Caco-2 (cell line): ENCODE measurements at regions not wholly inside any gene's neighbourhood (a gene's known extent, or its start where the extent isn't known, plus 50 kb on each side); places are given as distances from the start of the nearest gene placed in this dataset.
A peak's percentile ranks its signal among the peaks of the same experiment; 100 is the strongest.

Experiments used
- BruUV-seq: library from RNA; stranded (reverse); fragments of 400-500 nt; replicated peaks from 2 replicates; lab custom pipeline; 2021; lab: Mats Ljungman, UMichigan
- CTCF ChIA-PET: fragments of 300-600 bp; sonication (Branson Sonifier 250); formaldehyde crosslinking; loops from one replicate; lab custom pipeline; 2022; ENCODE audit warnings: antibody characterized with exemption; lab: Charles Lee
- POLR2A ChIA-PET: fragments of 300-600 bp; sonication (Branson Sonifier 250); formaldehyde crosslinking; loops from one replicate; lab custom pipeline; 2022; ENCODE audit warnings: antibody characterized with exemption; lab: Charles Lee
- DNase-seq, 2 experiments: peaks; one replicate each; pipeline versions ENCODE4 v3.0.0 to v3.0.0-alpha.2; 2020 to 2022
- H3K27me3 ChIP-seq: replicated peaks from 2 replicates; pipeline ENCODE4 v1.6.0; 2011; ENCODE audit warnings: low read length; ENCODE audit not compliant: control insufficient read depth, insufficient read depth
- H3K36me3 ChIP-seq: 2 replicates; pipeline ENCODE4 v1.5.1; 2011; ENCODE audit warnings: low read length; ENCODE audit not compliant: control insufficient read depth, insufficient read depth
- H3K4me1 ChIP-seq: fragments of 250-450 bp; sonication (Bioruptor Pico); 2 replicates; pipeline ENCODE4 v1.5.1; 2020; ENCODE audit warnings: mild to moderate bottlenecking
- H3K4me3 ChIP-seq: 2 replicates; pipeline ENCODE4 v1.5.1; 2011; ENCODE audit warnings: low read depth, mild to moderate bottlenecking, control low read depth, low read length
- H3K9me3 ChIP-seq: fragments of 250-450 bp; sonication (Bioruptor Pico); 2 replicates; pipeline ENCODE4 v1.5.1; 2020; ENCODE audit warnings: mild to moderate bottlenecking, moderate library complexity
- H3K27ac Mint-ChIP-seq: one replicate; pipeline ENCODE4 v1.8.0; 2022; ENCODE audit warnings: mixed read lengths; ENCODE audit not compliant: unreplicated experiment
- H3K27me3 Mint-ChIP-seq: one replicate; pipeline ENCODE4 v1.8.0; 2022; ENCODE audit warnings: mixed read lengths; ENCODE audit not compliant: insufficient read depth, unreplicated experiment
- H3K36me3 Mint-ChIP-seq: one replicate; pipeline ENCODE4 v1.8.0; 2022; ENCODE audit warnings: mild to moderate bottlenecking, mixed read lengths; ENCODE audit not compliant: insufficient read depth, unreplicated experiment
- H3K4me1 Mint-ChIP-seq: one replicate; pipeline ENCODE4 v1.8.0; 2022; ENCODE audit warnings: low read depth, mixed read lengths; ENCODE audit not compliant: unreplicated experiment
- H3K4me3 Mint-ChIP-seq: one replicate; pipeline ENCODE4 v1.8.0; 2022; ENCODE audit warnings: mild to moderate bottlenecking, moderate library complexity, mixed read lengths; ENCODE audit not compliant: unreplicated experiment
- H3K9me3 Mint-ChIP-seq: one replicate; pipeline ENCODE4 v1.8.0; 2022; ENCODE audit warnings: mixed read lengths; ENCODE audit not compliant: unreplicated experiment
- CTCF ChIP-seq, 2 experiments: fragments of 200-600 bp in 1 of 2; IDR thresholded peaks; 1 replicate in 1 of 2; 2 replicates in 1 of 2; pipeline versions ENCODE4 v1.5.1 to v1.8.0; 2011 to 2022; ENCODE audit warnings: antibody characterized with exemption in 1 of 2, control low read depth in 1 of 2, inconsistent platforms in 1 of 2, low read depth in 1 of 2, low read length in 1 of 2, mild to moderate bottlenecking in 1 of 2, moderate library complexity in 1 of 2; ENCODE audit not compliant: insufficient read depth in 1 of 2, severe bottlenecking in 1 of 2, unreplicated experiment in 1 of 2
- intact Hi-C: fragments of 100-400 bp; cut with micrococcal nuclease; formaldehyde crosslinking; loops from one replicate; pipeline ENCODE4 v1.10.0; 2022; ENCODE audit not compliant: unreplicated experiment

GRCh38 chr21:38660333-38661196, 145.2 kb upstream of the ETS2 start:
- POLR2A ChIA-PET = no interaction called here
- intact Hi-C loops = no loop called here
- BruUV-seq = no TSS peak
- no peak overlapping the region for H3K27ac Mint-ChIP-seq
- Histone ChIP-seq H3K4me3 (peak overlapping the region; percentile 17), H3K36me3 (no peaks in the 10 kb centered on the region), H3K9me3 (no peaks in the 10 kb centered on the region), H3K4me1 (peaks cover 9% of the 10 kb centered on the region; the same call in 1 of the 2 replicates), H3K27me3 (peaks cover 2% of the 10 kb centered on the region)
- peaks cover 47% of the 10 kb centered on the region for H3K27me3 Mint-ChIP-seq
- H3K4me1 Mint-ChIP-seq = peaks cover 10% of the 10 kb centered on the region
- TF ChIP-seq CTCF (IDR thresholded peaks at IDR 0.05; ENCODE audit: insufficient read depth in 1 of 2, low read depth in 1 of 2, low read length in 1 of 2, severe bottlenecking in 1 of 2, unreplicated experiment in 1 of 2) = no peak
- DNase-seq = no peak
- no peaks in the 10 kb centered on the region for H3K36me3 Mint-ChIP-seq
- H3K9me3 Mint-ChIP-seq = no peaks in the 10 kb centered on the region
- CTCF ChIA-PET = no interaction called here
- peak overlapping the region; percentile 57 for H3K4me3 Mint-ChIP-seq

GRCh38 chr21:38661197-38661871, 144.4 kb upstream of the ETS2 start:
- no peaks in the 10 kb centered on the region for H3K9me3 ChIP-seq
- no peaks in the 10 kb centered on the region for H3K36me3 Mint-ChIP-seq
- H3K4me3 Mint-ChIP-seq = peak overlapping the region; percentile 57
- no peak overlapping the region for H3K27ac Mint-ChIP-seq
- ChIA-PET CTCF (no interaction called here), POLR2A (no interaction called here)
- no peaks in the 10 kb centered on the region for H3K36me3 ChIP-seq
- intact Hi-C loops = no loop called here
- H3K9me3 Mint-ChIP-seq = no peaks in the 10 kb centered on the region
- TF ChIP-seq CTCF (IDR thresholded peaks at IDR 0.05; ENCODE audit: insufficient read depth in 1 of 2, low read depth in 1 of 2, low read length in 1 of 2, severe bottlenecking in 1 of 2, unreplicated experiment in 1 of 2) = no peak
- no peak overlapping the region for H3K4me3 ChIP-seq
- H3K27me3 Mint-ChIP-seq = peaks cover 51% of the 10 kb centered on the region
- peak in 1 of 2 experiments; percentile 12 for DNase-seq
- peaks cover 2% of the 10 kb centered on the region for H3K27me3 ChIP-seq
- H3K4me1 Mint-ChIP-seq = peaks cover 10% of the 10 kb centered on the region
- BruUV-seq = no TSS peak
- H3K4me1 ChIP-seq = peaks cover 9% of the 10 kb centered on the region; the same call in 1 of the 2 replicates

GRCh38 chr21:38661889-38662568, 143.7 kb upstream of the ETS2 start:
- no peaks in the 10 kb centered on the region for H3K9me3 ChIP-seq
- no peaks in the 10 kb centered on the region for H3K36me3 ChIP-seq
- H3K4me3 ChIP-seq = no peak overlapping the region
- Mint-ChIP-seq H3K9me3 (no peaks in the 10 kb centered on the region), H3K4me3 (peak overlapping the region; percentile 57), H3K4me1 (peaks cover 10% of the 10 kb centered on the region), H3K36me3 (no peaks in the 10 kb centered on the region), H3K27ac (no peak overlapping the region), H3K27me3 (peaks cover 45% of the 10 kb centered on the region)
- H3K4me1 ChIP-seq = peaks cover 9% of the 10 kb centered on the region; the same call in 1 of the 2 replicates
- intact Hi-C loops = no loop called here
- no peak for TF ChIP-seq CTCF (IDR thresholded peaks at IDR 0.05; ENCODE audit: insufficient read depth in 1 of 2, low read depth in 1 of 2, low read length in 1 of 2, severe bottlenecking in 1 of 2, unreplicated experiment in 1 of 2)
- DNase-seq = no peak
- ChIA-PET POLR2A (no interaction called here), CTCF (no interaction called here)
- H3K27me3 ChIP-seq = peaks cover 2% of the 10 kb centered on the region
- BruUV-seq = no TSS peak
